ENCODE measurements at regions not wholly inside any gene's neighbourhood (a gene's known extent, or its start where the extent isn't known, plus 50 kb on each side); places are given as distances from the start of the nearest gene placed in this dataset.

GRCh38 chr9:78472111-78472510, 175.2 kb downstream of the PSAT1 start:
- TF ChIP-seq, protein P1, sequence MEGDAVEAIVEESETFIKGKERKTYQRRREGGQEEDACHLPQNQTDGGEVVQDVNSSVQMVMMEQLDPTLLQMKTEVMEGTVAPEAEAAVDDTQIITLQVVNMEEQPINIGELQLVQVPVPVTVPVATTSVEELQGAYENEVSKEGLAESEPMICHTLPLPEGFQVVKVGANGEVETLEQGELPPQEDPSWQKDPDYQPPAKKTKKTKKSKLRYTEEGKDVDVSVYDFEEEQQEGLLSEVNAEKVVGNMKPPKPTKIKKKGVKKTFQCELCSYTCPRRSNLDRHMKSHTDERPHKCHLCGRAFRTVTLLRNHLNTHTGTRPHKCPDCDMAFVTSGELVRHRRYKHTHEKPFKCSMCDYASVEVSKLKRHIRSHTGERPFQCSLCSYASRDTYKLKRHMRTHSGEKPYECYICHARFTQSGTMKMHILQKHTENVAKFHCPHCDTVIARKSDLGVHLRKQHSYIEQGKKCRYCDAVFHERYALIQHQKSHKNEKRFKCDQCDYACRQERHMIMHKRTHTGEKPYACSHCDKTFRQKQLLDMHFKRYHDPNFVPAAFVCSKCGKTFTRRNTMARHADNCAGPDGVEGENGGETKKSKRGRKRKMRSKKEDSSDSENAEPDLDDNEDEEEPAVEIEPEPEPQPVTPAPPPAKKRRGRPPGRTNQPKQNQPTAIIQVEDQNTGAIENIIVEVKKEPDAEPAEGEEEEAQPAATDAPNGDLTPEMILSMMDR (IDR thresholded peaks at IDR 0.05; ENCODE audit: insufficient read depth, low read length, poor library complexity, severe bottlenecking) = no peak
- TF ChIP-seq EZH2phosphoT487 (conservative IDR thresholded peaks at IDR 0.05; ENCODE audit: low read length) = no peak
